WTC11 (cell line): ENCODE measurements at regions not wholly inside any gene's neighbourhood (a gene's known extent, or its start where the extent isn't known, plus 50 kb on each side); places are given as distances from the start of the nearest gene placed in this dataset.

Experiments
- ATAC-seq: fragments of 200-7000 bp; cut with Tn5 transposase; 2 replicates; pipeline ENCODE4 v1.10.0; 2021; ENCODE audit warnings: mild to moderate bottlenecking, moderate library complexity
- CTCF ChIA-PET: fragments of 300-600 bp; sonication (Branson Sonifier 250); formaldehyde crosslinking; loops from one replicate; lab custom pipeline; 2021; ENCODE audit warnings: antibody characterized with exemption; lab: Charles Lee
- POLR2A ChIA-PET: fragments of 350-600 bp; sonication (Branson Sonifier 250); formaldehyde crosslinking; loops from one replicate; lab custom pipeline; 2021; ENCODE audit warnings: antibody characterized with exemption; lab: Charles Lee
- DNase-seq: peaks from one replicate; pipeline ENCODE4 v3.0.0; 2021; ENCODE audit warnings: low spot score
- H3K27ac Mint-ChIP-seq: 2 replicates; pipeline ENCODE4 v1.8.0; 2021; ENCODE audit warnings: mixed read lengths
- H3K27me3 Mint-ChIP-seq: 2 replicates; pipeline ENCODE4 v1.8.0; 2021; ENCODE audit warnings: low read depth, mild to moderate bottlenecking, moderate library complexity, mixed read lengths
- H3K36me3 Mint-ChIP-seq: 2 replicates; pipeline ENCODE4 v1.8.0; 2021; ENCODE audit warnings: mixed read lengths
- H3K4me1 Mint-ChIP-seq: 2 replicates; pipeline ENCODE4 v1.8.0; 2022; ENCODE audit warnings: mixed read lengths
- H3K4me3 Mint-ChIP-seq: 2 replicates; pipeline ENCODE4 v1.8.0; 2021; ENCODE audit warnings: mild to moderate bottlenecking, moderate library complexity, mixed read lengths
- H3K9me3 Mint-ChIP-seq: 2 replicates; pipeline ENCODE4 v1.8.0; 2021; ENCODE audit warnings: mixed read lengths
- ATF1 ChIP-seq: sonication (generic); formaldehyde crosslinking; IDR thresholded peaks from 2 replicates; pipeline ENCODE4 v1.8.1; 2023; ENCODE audit warnings: mild to moderate bottlenecking, moderate library complexity, missing genetic modification reagents
- ATF2 ChIP-seq: sonication (generic); formaldehyde crosslinking; IDR thresholded peaks from 2 replicates; pipeline ENCODE4 v1.8.1; 2022; ENCODE audit warnings: low read depth, missing genetic modification reagents, borderline replicate concordance
- CREM ChIP-seq: sonication (generic); formaldehyde crosslinking; IDR thresholded peaks from 2 replicates; pipeline ENCODE4 v1.8.1; 2022; ENCODE audit warnings: mild to moderate bottlenecking, missing genetic modification reagents, moderate library complexity
- ETV6 ChIP-seq: sonication (generic); formaldehyde crosslinking; IDR thresholded peaks from 2 replicates; pipeline ENCODE4 v1.8.1; 2022; ENCODE audit warnings: mild to moderate bottlenecking, missing genetic modification reagents
- FOXJ3 ChIP-seq: sonication (generic); formaldehyde crosslinking; IDR thresholded peaks from 2 replicates; pipeline ENCODE4 v1.9.0; 2021; ENCODE audit warnings: missing genetic modification reagents, mild to moderate bottlenecking, borderline replicate concordance
- GRHL2 ChIP-seq: fragments of 250-450 bp; sonication (Bioruptor Pico); IDR thresholded peaks from 2 replicates; pipeline ENCODE4 v1.8.0; 2022; ENCODE audit warnings: mild to moderate bottlenecking, moderate library complexity; ENCODE audit not compliant: insufficient replicate concordance, severe bottlenecking
- HMGA2 ChIP-seq: fragments of 250-450 bp; sonication (Bioruptor Pico); IDR thresholded peaks from 2 replicates; pipeline ENCODE4 v1.4.0; 2021; ENCODE audit warnings: mild to moderate bottlenecking, moderate library complexity
- JAZF1 ChIP-seq: fragments of 250-450 bp; sonication (Bioruptor Pico); IDR thresholded peaks from 2 replicates; pipeline ENCODE4 v1.9.0; 2021; ENCODE audit warnings: moderate library complexity, mild to moderate bottlenecking, inconsistent platforms
- JUN ChIP-seq: sonication (generic); formaldehyde crosslinking; IDR thresholded peaks from 2 replicates; pipeline ENCODE4 v1.8.0; 2023; ENCODE audit warnings: mild to moderate bottlenecking, missing genetic modification reagents
- NFATC4 ChIP-seq: fragments of 250-450 bp; sonication (Bioruptor Pico); IDR thresholded peaks from 2 replicates; pipeline ENCODE4 v1.9.0; 2021; ENCODE audit warnings: mild to moderate bottlenecking
- NFYB ChIP-seq: sonication (generic); formaldehyde crosslinking; conservative IDR thresholded peaks from 2 replicates; pipeline ENCODE4 v1.8.0; 2022; ENCODE audit warnings: low read depth, missing genetic modification reagents
- SOX15 ChIP-seq: fragments of 250-450 bp; sonication (Bioruptor Pico); IDR thresholded peaks from 2 replicates; pipeline ENCODE4 v1.9.0; 2021; ENCODE audit warnings: mild to moderate bottlenecking
- SP1 ChIP-seq: sonication (generic); formaldehyde crosslinking; conservative IDR thresholded peaks from 2 replicates; pipeline ENCODE4 v1.8.1; 2022; ENCODE audit warnings: missing genetic modification reagents
- STAT6 ChIP-seq: sonication (generic); formaldehyde crosslinking; conservative IDR thresholded peaks from 2 replicates; pipeline ENCODE4 v1.8.1; 2023; ENCODE audit warnings: mild to moderate bottlenecking, low read depth, missing genetic modification reagents, moderate library complexity
- ZNF232 ChIP-seq: sonication (generic); formaldehyde crosslinking; IDR thresholded peaks from 2 replicates; pipeline ENCODE4 v1.8.0; 2022; ENCODE audit warnings: mild to moderate bottlenecking, missing genetic modification reagents
- ZNF263 ChIP-seq: sonication (generic); formaldehyde crosslinking; IDR thresholded peaks from 2 replicates; pipeline ENCODE4 v1.8.1; 2022; ENCODE audit warnings: low read depth, mild to moderate bottlenecking, moderate library complexity, missing genetic modification reagents
- TF ChIP-seq, protein P1 (sequence below): sonication (generic); formaldehyde crosslinking; IDR thresholded peaks from 2 replicates; pipeline ENCODE4 v1.8.0; 2022; ENCODE audit warnings: mild to moderate bottlenecking, missing genetic modification reagents
- TF ChIP-seq, protein P2 (sequence below): fragments of 250-450 bp; sonication (Bioruptor Pico); IDR thresholded peaks from 2 replicates; pipeline ENCODE4 v1.9.0; 2021; ENCODE audit warnings: moderate library complexity, mild to moderate bottlenecking, inconsistent platforms, borderline replicate concordance
- TF ChIP-seq, protein P3 (sequence below): sonication (generic); formaldehyde crosslinking; IDR thresholded peaks from 2 replicates; pipeline ENCODE4 v1.8.0; 2022; ENCODE audit warnings: mild to moderate bottlenecking, missing genetic modification reagents

DNA sequence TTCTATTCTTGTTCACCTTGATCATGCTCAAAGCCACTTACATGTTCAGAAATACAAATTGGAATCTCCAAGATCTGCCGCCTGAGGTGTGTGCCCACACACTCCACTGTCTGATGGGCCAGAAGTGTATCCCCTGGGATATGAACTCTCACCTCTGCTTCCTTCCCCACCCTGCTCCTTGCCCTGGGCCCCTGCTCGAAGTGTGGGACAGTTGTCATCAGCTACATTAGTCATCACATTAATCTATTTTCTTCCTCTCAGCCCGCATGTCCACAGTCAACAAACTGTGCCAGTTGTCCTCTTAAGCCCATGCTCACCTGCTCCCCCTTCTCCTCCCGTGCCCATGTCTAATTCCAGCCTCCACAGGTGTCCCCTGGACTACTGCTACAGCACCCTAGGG, 154.7 kb downstream of the PTPN20 start (continued):
- TF ChIP-seq, protein P1, sequence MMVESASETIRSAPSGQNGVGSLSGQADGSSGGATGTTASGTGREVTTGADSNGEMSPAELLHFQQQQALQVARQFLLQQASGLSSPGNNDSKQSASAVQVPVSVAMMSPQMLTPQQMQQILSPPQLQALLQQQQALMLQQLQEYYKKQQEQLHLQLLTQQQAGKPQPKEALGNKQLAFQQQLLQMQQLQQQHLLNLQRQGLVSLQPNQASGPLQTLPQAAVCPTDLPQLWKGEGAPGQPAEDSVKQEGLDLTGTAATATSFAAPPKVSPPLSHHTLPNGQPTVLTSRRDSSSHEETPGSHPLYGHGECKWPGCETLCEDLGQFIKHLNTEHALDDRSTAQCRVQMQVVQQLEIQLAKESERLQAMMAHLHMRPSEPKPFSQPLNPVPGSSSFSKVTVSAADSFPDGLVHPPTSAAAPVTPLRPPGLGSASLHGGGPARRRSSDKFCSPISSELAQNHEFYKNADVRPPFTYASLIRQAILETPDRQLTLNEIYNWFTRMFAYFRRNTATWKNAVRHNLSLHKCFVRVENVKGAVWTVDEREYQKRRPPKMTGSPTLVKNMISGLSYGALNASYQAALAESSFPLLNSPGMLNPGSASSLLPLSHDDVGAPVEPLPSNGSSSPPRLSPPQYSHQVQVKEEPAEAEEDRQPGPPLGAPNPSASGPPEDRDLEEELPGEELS (CRISPR knock-in tag) = no peak
- TF ChIP-seq ZNF263 (CRISPR knock-in tag) (no peak), ATF2 (CRISPR knock-in tag) (no peak), JAZF1 (no peak), GRHL2 (CRISPR knock-in tag) (no peak), FOXJ3 (CRISPR knock-in tag) (no peak), STAT6 (CRISPR knock-in tag) (no peak), NFYB (CRISPR knock-in tag) (no peak), ATF1 (CRISPR knock-in tag) (no peak)

DNA sequence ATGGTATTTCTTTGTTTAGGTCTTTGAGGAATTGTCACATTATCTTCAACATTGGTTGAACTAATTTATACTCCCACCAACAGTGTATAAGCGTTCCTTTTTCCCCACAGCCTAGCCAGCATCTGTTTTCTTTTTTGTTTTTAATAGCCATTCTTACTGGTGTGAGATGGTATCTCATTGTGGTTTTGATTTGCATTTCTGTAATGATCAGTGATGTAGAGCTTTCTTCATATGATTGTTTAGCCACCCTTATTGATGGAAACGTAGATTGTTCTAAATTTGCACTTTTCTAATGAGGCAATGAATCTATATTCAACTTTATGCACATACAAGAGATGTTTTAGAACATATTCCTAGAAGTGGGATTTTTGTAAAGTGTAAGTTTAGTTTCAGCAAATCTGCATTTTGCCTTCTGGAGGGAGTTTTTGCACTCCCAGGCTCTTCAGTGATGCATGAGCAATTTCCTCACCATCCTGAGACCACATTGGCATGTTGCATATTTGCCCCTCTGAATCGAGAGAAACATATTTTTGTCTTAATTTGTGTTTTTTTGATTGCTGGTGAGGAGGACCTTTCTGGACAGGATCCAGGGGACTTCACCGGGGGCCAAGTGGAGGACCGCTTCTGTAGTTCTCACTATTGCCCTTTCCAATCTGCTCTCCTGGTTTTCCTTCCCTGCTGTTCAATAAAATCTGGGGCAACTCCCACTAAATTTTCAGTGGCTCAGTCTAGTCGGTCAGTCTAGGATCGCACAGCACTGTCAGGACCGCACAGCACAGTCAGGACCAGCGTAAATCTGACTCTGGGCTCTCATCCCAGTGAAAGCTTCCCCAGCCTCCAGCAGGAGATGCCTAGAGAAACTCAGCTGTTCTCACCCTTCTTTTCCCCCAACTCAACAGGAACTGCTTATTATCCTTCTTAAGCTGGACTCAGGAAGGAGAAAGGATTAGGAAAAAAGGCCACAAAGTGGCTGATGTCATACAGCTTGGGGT, 157.0 kb downstream of the PTPN20 start:
- no peaks in the 10 kb centered on the region for H3K9me3 Mint-ChIP-seq
- no peak overlapping the region for H3K4me3 Mint-ChIP-seq
- TF ChIP-seq NFATC4 (CRISPR knock-in tag) (no peak), ZNF232 (no peak), CREM (no peak), ETV6 (CRISPR knock-in tag) (no peak), SOX15 (CRISPR knock-in tag) (no peak), JUN (CRISPR knock-in tag) (no peak), FOXJ3 (CRISPR knock-in tag) (no peak), HMGA2 (CRISPR knock-in tag) (no peak), SP1 (CRISPR knock-in tag) (no peak)
- TF ChIP-seq, protein P2, sequence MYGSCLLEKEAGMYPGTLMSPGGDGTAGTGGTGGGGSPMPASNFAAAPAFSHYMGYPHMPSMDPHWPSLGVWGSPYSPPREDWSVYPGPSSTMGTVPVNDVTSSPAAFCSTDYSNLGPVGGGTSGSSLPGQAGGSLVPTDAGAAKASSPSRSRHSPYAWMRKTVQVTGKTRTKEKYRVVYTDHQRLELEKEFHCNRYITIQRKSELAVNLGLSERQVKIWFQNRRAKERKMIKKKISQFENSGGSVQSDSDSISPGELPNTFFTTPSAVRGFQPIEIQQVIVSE (CRISPR knock-in tag) = no peak
- TF ChIP-seq, protein P3, sequence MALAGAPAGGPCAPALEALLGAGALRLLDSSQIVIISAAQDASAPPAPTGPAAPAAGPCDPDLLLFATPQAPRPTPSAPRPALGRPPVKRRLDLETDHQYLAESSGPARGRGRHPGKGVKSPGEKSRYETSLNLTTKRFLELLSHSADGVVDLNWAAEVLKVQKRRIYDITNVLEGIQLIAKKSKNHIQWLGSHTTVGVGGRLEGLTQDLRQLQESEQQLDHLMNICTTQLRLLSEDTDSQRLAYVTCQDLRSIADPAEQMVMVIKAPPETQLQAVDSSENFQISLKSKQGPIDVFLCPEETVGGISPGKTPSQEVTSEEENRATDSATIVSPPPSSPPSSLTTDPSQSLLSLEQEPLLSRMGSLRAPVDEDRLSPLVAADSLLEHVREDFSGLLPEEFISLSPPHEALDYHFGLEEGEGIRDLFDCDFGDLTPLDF (CRISPR knock-in tag) = no peak
- CTCF ChIA-PET = interaction anchor here (1.8 kb wide), 1 partner anchor 21 kb away, joined by 4 read pairs; no protein-coding TSS in a partner anchor
- peaks cover 4% of the 10 kb centered on the region for H3K27me3 Mint-ChIP-seq
- no peak overlapping the region for H3K27ac Mint-ChIP-seq
- DNase-seq (no peak), ATAC-seq (no peak)
- H3K36me3 Mint-ChIP-seq = no peaks in the 10 kb centered on the region
- no peaks in the 10 kb centered on the region for H3K4me1 Mint-ChIP-seq
- POLR2A ChIA-PET = no interaction called here
